Glomerular visceral epithelial cell (primary cell): ENCODE measurements at regions not wholly inside any gene's neighbourhood (a gene's known extent, or its start where the extent isn't known, plus 50 kb on each side); places are given as distances from the start of the nearest gene placed in this dataset.
"Not testable (repeated sequence)": the region's sequence is repeated elsewhere in the genome, so short reads cannot be mapped to it uniquely, and the experiment has no call there.

Source experiments
- DNase-seq: peaks from one replicate; pipeline ENCODE4 v3.0.0-alpha.2; 2016; ENCODE audit errors: extremely low spot score

GRCh38 chr2:45117383-45117782 is 108.1 kb upstream of the SIX2 start:
- no peak for DNase-seq

GRCh38 chr2:45115181-45115580 is 105.9 kb upstream of the SIX2 start:
- DNase-seq, result no peak

- DNase-seq, result no peak
These were observed 105.1 kb upstream of the SIX2 start for GRCh38 chr2:45114221-45114955.

- no peak for DNase-seq
These were observed 103.5 kb upstream of the SIX2 start for GRCh38 chr2:45112750-45113149.

- no peak for DNase-seq
These were observed 95.9 kb upstream of the SIX2 start for GRCh38 chr2:45105050-45105582.

GRCh38 chr2:45104429-45104828 is 95.2 kb upstream of the SIX2 start:
- DNase-seq, result no peak

GRCh38 chr2:45103351-45104345 is 94.4 kb upstream of the SIX2 start:
- no peak for DNase-seq

GRCh38 chr2:45102579-45103117 is 93.4 kb upstream of the SIX2 start:
- DNase-seq, result no peak

GRCh38 chr2:45102141-45102540 is 92.9 kb upstream of the SIX2 start:
- no peak for DNase-seq

- DNase-seq, result no peak
These were observed 87.7 kb upstream of the SIX2 start for GRCh38 chr2:45096996-45097395.

- not testable (repeated sequence) for DNase-seq
These were observed 86.8 kb upstream of the SIX2 start for GRCh38 chr2:45096038-45096437.

GRCh38 chr2:45093663-45094062 is 84.4 kb upstream of the SIX2 start:
- DNase-seq, result no peak

GRCh38 chr2:45093181-45093580 is 83.9 kb upstream of the SIX2 start:
- DNase-seq, result no peak

GRCh38 chr2:45089554-45090261 is 80.5 kb upstream of the SIX2 start:
- no peak for DNase-seq

- no peak for DNase-seq
These were observed 76.2 kb upstream of the SIX2 start for GRCh38 chr2:45085487-45085886.

- no peak for DNase-seq
These were observed 75.2 kb upstream of the SIX2 start for GRCh38 chr2:45084361-45085020.

GRCh38 chr2:45083175-45083574 is 73.9 kb upstream of the SIX2 start:
- DNase-seq, result no peak

- DNase-seq, result no peak
These were observed 65.5 kb upstream of the SIX2 start for GRCh38 chr2:45074713-45075112.

- DNase-seq, result no peak
These were observed 63.6 kb upstream of the SIX2 start for GRCh38 chr2:45072862-45073237.

- no peak for DNase-seq
These were observed 63.0 kb upstream of the SIX2 start for GRCh38 chr2:45072064-45072861.
